Glutamatergic neuron (in vitro differentiated cells): ENCODE measurements at regions not wholly inside any gene's neighbourhood (a gene's known extent, or its start where the extent isn't known, plus 50 kb on each side); places are given as distances from the start of the nearest gene placed in this dataset.

Source experiments
- DNase-seq: peaks from one replicate; pipeline ENCODE4 v3.0.0; 2022
- H3K27ac Mint-ChIP-seq: one replicate; pipeline ENCODE4 v1.8.0; 2020; ENCODE audit warnings: mild to moderate bottlenecking, mixed read lengths, inconsistent platforms; ENCODE audit not compliant: unreplicated experiment
- H3K27me3 Mint-ChIP-seq: one replicate; pipeline ENCODE4 v1.8.0; 2020; ENCODE audit warnings: mild to moderate bottlenecking, moderate library complexity, mixed read lengths, inconsistent platforms; ENCODE audit not compliant: unreplicated experiment
- H3K36me3 Mint-ChIP-seq: one replicate; pipeline ENCODE4 v1.8.0; 2020; ENCODE audit warnings: mild to moderate bottlenecking, mixed read lengths, inconsistent platforms; ENCODE audit not compliant: unreplicated experiment
- H3K4me1 Mint-ChIP-seq: one replicate; pipeline ENCODE4 v1.8.0; 2020; ENCODE audit warnings: mild to moderate bottlenecking, low read depth, mixed read lengths, inconsistent platforms; ENCODE audit not compliant: unreplicated experiment
- H3K4me3 Mint-ChIP-seq: one replicate; pipeline ENCODE4 v1.8.0; 2020; ENCODE audit warnings: mild to moderate bottlenecking, mixed read lengths, inconsistent platforms; ENCODE audit not compliant: unreplicated experiment
- H3K9me3 Mint-ChIP-seq: one replicate; pipeline ENCODE4 v1.8.0; 2020; ENCODE audit warnings: mild to moderate bottlenecking, moderate library complexity, mixed read lengths, inconsistent platforms; ENCODE audit not compliant: unreplicated experiment
- TF ChIP-seq, protein P1 (sequence below): fragments of 200-600 bp; sonication (generic); IDR thresholded peaks from one replicate; pipeline ENCODE4 v1.5.0; 2021; ENCODE audit not compliant: partially characterized antibody, unreplicated experiment

DNA sequence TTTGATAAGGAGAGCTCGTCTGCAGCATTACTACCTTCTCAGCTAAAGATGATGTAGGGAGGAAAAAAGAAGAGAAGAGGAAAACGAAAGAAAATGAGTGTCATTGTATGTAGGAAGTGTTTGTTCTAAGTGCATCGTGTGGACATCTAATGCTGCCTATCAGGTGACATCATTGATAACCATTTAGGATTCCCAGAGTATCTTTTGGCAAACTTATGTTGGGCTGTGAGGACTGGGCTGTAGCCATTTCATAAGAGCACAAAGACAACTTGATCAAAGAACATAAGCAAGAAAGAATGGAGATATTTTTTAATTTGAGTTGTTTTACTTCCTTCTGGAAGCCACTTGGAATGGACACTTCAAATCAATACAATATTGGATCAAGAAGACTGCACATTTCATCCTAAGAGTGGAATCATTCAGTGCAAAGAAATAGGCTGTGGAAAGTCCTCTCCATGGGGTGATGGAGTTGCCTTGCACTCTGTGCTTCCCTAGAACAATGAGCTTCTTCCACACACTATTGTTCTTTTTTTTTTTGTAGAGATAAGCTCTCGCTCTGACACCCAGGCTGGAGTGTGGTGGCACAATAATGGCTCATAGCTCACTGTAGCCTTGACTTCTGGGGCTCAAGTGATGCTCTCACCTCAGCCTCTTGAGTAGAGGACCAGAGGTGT, 52.4 kb upstream of the UBL3 start:
- no peaks in the 10 kb centered on the region for H3K36me3 Mint-ChIP-seq
- H3K27ac Mint-ChIP-seq = no peak overlapping the region
- peaks cover 2% of the 10 kb centered on the region for H3K27me3 Mint-ChIP-seq
- H3K4me1 Mint-ChIP-seq = no peaks in the 10 kb centered on the region
- TF ChIP-seq, protein P1, sequence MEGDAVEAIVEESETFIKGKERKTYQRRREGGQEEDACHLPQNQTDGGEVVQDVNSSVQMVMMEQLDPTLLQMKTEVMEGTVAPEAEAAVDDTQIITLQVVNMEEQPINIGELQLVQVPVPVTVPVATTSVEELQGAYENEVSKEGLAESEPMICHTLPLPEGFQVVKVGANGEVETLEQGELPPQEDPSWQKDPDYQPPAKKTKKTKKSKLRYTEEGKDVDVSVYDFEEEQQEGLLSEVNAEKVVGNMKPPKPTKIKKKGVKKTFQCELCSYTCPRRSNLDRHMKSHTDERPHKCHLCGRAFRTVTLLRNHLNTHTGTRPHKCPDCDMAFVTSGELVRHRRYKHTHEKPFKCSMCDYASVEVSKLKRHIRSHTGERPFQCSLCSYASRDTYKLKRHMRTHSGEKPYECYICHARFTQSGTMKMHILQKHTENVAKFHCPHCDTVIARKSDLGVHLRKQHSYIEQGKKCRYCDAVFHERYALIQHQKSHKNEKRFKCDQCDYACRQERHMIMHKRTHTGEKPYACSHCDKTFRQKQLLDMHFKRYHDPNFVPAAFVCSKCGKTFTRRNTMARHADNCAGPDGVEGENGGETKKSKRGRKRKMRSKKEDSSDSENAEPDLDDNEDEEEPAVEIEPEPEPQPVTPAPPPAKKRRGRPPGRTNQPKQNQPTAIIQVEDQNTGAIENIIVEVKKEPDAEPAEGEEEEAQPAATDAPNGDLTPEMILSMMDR = no peak
- H3K4me3 Mint-ChIP-seq = no peak overlapping the region
- no peak for DNase-seq
- H3K9me3 Mint-ChIP-seq = no peaks in the 10 kb centered on the region

DNA sequence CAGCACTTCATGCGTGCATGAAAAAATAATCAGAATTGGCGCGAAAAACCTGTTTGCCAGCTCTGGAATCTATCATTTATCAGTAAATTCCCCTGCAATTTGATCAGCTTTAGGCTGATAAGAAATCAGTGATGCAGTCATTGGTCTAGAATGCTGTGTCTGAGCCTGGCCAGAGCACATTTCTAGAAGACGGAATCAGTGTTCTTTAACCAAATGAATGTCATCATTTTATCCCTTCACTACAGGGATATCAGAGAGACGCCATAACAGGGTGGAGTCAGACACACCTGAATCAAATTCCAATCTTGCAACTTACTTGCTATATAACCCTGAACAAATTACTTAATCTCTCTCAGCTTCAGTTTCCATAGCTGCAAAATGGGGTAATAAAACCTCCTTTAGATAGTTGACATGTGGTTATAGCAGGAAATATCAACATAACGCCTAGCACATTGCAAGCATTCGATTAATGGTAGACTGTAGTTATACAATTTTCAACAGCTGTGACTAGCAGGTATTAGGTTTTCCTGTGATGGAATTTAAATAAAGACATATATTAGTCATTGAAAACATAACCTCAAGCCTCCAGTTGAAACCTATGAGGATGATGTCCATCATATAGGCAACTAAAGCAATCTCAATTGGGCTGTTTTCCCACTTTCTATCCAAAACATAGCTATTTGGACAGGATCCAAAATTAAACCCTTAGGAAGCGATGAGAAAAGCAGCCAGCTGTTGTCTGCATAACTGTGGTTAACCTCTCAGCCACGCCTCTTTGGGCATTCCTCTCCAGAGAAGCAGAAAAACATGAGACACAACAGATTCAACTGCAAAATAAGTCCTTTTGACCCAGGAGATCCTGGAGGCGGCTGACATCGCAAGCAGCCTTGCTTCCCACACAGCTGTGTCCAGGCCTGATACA, 51.6 kb upstream of the UBL3 start:
- no peak overlapping the region for H3K4me3 Mint-ChIP-seq
- DNase-seq = no peak

More for the DNA sequence above, 51.6 kb upstream of the UBL3 start:
- no peaks in the 10 kb centered on the region for H3K36me3 Mint-ChIP-seq
- H3K27me3 Mint-ChIP-seq = peaks cover 2% of the 10 kb centered on the region
- no peaks in the 10 kb centered on the region for H3K4me1 Mint-ChIP-seq
- TF ChIP-seq, protein P1 = no peak
- H3K27ac Mint-ChIP-seq = no peak overlapping the region
- no peaks in the 10 kb centered on the region for H3K9me3 Mint-ChIP-seq
